Neural progenitor cell (in vitro differentiated cells): ENCODE measurements at regions not wholly inside any gene's neighbourhood (a gene's known extent, or its start where the extent isn't known, plus 50 kb on each side); places are given as distances from the start of the nearest gene placed in this dataset.

Experiments
- DNase-seq: peaks from one replicate; pipeline ENCODE4 v3.0.0-alpha.2; 2016; ENCODE audit warnings: low spot score
- H2AFZ ChIP-seq: fragments of 200-600 bp; sonication (generic); replicated peaks from 2 replicates; pipeline ENCODE4 v1.6.1; 2016; ENCODE audit warnings: antibody characterized with exemption
- H3F3A ChIP-seq: fragments of 200-600 bp; sonication (generic); 2 replicates; pipeline ENCODE4 v1.6.1; 2016; ENCODE audit warnings: antibody characterized with exemption, low read depth
- H3K27ac ChIP-seq: fragments of 200-600 bp; sonication (generic); 2 replicates; pipeline ENCODE4 v1.5.1; 2016; ENCODE audit warnings: mild to moderate bottlenecking
- H3K27me3 ChIP-seq: fragments of 200-600 bp; sonication (generic); 2 replicates; pipeline ENCODE4 v1.6.1; 2016; ENCODE audit warnings: mild to moderate bottlenecking, moderate library complexity
- H3K36me3 ChIP-seq: fragments of 200-600 bp; sonication (generic); 2 replicates; pipeline ENCODE4 v1.5.1; 2016
- H3K4me1 ChIP-seq: fragments of 200-600 bp; sonication (generic); 2 replicates; pipeline ENCODE4 v1.6.1; 2016; ENCODE audit warnings: mixed run types
- H3K4me2 ChIP-seq: fragments of 200-600 bp; sonication (generic); 2 replicates; pipeline ENCODE4 v1.6.1; 2016
- H3K4me3 ChIP-seq: fragments of 200-600 bp; sonication (generic); 2 replicates; pipeline ENCODE4 v1.5.1; 2016
- H3K79me2 ChIP-seq: fragments of 200-600 bp; sonication (generic); 2 replicates; pipeline ENCODE4 v1.6.1; 2016; ENCODE audit warnings: low read depth
- H3K9ac ChIP-seq: fragments of 200-600 bp; sonication (generic); 2 replicates; pipeline ENCODE4 v1.6.1; 2016
- H3K9me3 ChIP-seq: fragments of 200-600 bp; sonication (generic); 2 replicates; pipeline ENCODE4 v1.5.1; 2016; ENCODE audit warnings: low read depth
- H4K20me1 ChIP-seq: fragments of 200-600 bp; sonication (generic); 2 replicates; pipeline ENCODE4 v1.6.1; 2016; ENCODE audit warnings: low read depth
- H3K27ac Mint-ChIP-seq: 3 replicates; pipeline ENCODE4 v1.8.0; 2021; ENCODE audit warnings: mixed read lengths
- H3K27me3 Mint-ChIP-seq: 2 replicates; pipeline ENCODE4 v1.8.0; 2022; ENCODE audit warnings: low read depth, mild to moderate bottlenecking, inconsistent platforms, moderate library complexity, mixed read lengths; ENCODE audit not compliant: insufficient read depth
- H3K36me3 Mint-ChIP-seq: 3 replicates; pipeline ENCODE4 v1.8.0; 2021; ENCODE audit warnings: mixed read lengths
- H3K4me1 Mint-ChIP-seq: 3 replicates; pipeline ENCODE4 v1.8.0; 2021; ENCODE audit warnings: mixed read lengths
- H3K4me3 Mint-ChIP-seq: 3 replicates; pipeline ENCODE4 v1.8.0; 2021; ENCODE audit warnings: mild to moderate bottlenecking, moderate library complexity, mixed read lengths
- H3K9me3 Mint-ChIP-seq: 3 replicates; pipeline ENCODE4 v1.8.0; 2020; ENCODE audit warnings: mixed read lengths
- CTCF ChIP-seq: fragments of 200-600 bp; sonication (generic); IDR thresholded peaks from 2 replicates; pipeline ENCODE4 v1.5.1; 2017; ENCODE audit warnings: antibody characterized with exemption, mild to moderate bottlenecking
- EZH2 ChIP-seq: fragments of 200-600 bp; sonication (generic); IDR thresholded peaks from 2 replicates; pipeline ENCODE4 v1.6.1; 2017; ENCODE audit warnings: antibody characterized with exemption, mild to moderate bottlenecking, moderate library complexity
- EZH2phosphoT487 ChIP-seq: fragments of 200-600 bp; sonication (generic); IDR thresholded peaks from 2 replicates; pipeline ENCODE4 v1.6.1; 2017; ENCODE audit warnings: antibody characterized with exemption

GRCh38 chr4:86446996-86447395 is 87.1 kb upstream of the MAPK10 start:
- Histone ChIP-seq H3K27me3 (no peaks in the 10 kb centered on the region), H3K9ac (no peak overlapping the region), H3F3A (peaks cover 66% of the 10 kb centered on the region), H3K79me2 (no peaks in the 10 kb centered on the region), H3K9me3 (peaks cover 19% of the 10 kb centered on the region), H3K4me1 (peaks cover 53% of the 10 kb centered on the region), H2AFZ (no peak overlapping the region), H3K4me2 (no peak overlapping the region), H3K4me3 (no peak overlapping the region), H4K20me1 (no peaks in the 10 kb centered on the region), H3K36me3 (peaks cover 20% of the 10 kb centered on the region), H3K27ac (peak overlapping the region; percentile 56)
- DNase-seq, result no peak
- H3K27ac Mint-ChIP-seq, result no peak overlapping the region
- H3K4me3 Mint-ChIP-seq, result no peak overlapping the region
- no peaks in the 10 kb centered on the region for H3K27me3 Mint-ChIP-seq
- H3K4me1 Mint-ChIP-seq, result peaks cover 44% of the 10 kb centered on the region
- TF ChIP-seq EZH2phosphoT487 (no peak), CTCF (no peak), EZH2 (no peak)
- H3K9me3 Mint-ChIP-seq, result peaks cover 37% of the 10 kb centered on the region
- peaks cover 39% of the 10 kb centered on the region for H3K36me3 Mint-ChIP-seq

DNA sequence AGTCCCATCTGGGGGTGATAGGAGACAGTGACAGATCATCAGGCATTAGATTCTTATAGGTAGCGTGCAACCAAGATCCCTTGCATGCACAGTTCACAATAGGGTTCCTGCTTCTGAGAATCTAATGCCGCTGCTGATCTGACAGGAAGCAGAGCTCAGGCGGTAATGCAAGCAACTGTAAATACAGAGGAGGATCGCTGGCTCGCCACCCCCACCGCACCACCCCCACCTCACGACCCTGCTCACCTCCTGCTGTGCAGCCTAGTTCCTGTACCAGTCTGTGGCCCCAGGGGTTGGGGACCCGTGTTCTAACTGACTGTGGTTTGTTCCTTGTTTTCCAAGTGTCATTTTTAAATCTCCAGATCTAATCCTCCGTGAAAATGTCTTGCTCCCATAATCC is 89.0 kb upstream of the MAPK10 start:
- Histone ChIP-seq H3K27ac (peak overlapping the region; percentile 96), H3K4me1 (peaks cover 59% of the 10 kb centered on the region), H3K79me2 (peaks cover under 1% of the 10 kb centered on the region), H4K20me1 (no peaks in the 10 kb centered on the region), H3K9me3 (peaks cover 16% of the 10 kb centered on the region), H2AFZ (no peak overlapping the region), H3F3A (peaks cover 57% of the 10 kb centered on the region), H3K4me2 (peak overlapping the region; percentile 74), H3K36me3 (peaks cover 20% of the 10 kb centered on the region), H3K9ac (no peak overlapping the region), H3K27me3 (no peaks in the 10 kb centered on the region), H3K4me3 (no peak overlapping the region)
- H3K9me3 Mint-ChIP-seq, result peaks cover 33% of the 10 kb centered on the region
- peak overlapping the region; percentile 5 for H3K4me3 Mint-ChIP-seq
- TF ChIP-seq EZH2phosphoT487, result no peak
- no peak for TF ChIP-seq CTCF
- no peak for TF ChIP-seq EZH2
- H3K27ac Mint-ChIP-seq, result peak overlapping the region; percentile 1
- peaks cover 39% of the 10 kb centered on the region for H3K36me3 Mint-ChIP-seq
- H3K4me1 Mint-ChIP-seq, result peaks cover 44% of the 10 kb centered on the region
- DNase-seq, result no peak
- H3K27me3 Mint-ChIP-seq, result no peaks in the 10 kb centered on the region

GRCh38 chr4:86449746-86450588 is 90.1 kb upstream of the MAPK10 start:
- Mint-ChIP-seq H3K27me3 (peaks cover 4% of the 10 kb centered on the region), H3K4me1 (peaks cover 49% of the 10 kb centered on the region), H3K4me3 (no peak overlapping the region), H3K27ac (peak overlapping the region; percentile 38), H3K36me3 (peaks cover 39% of the 10 kb centered on the region), H3K9me3 (peaks cover 29% of the 10 kb centered on the region)
- Histone ChIP-seq H3K9ac (no peak overlapping the region), H3K36me3 (peaks cover 14% of the 10 kb centered on the region), H3K79me2 (peaks cover 9% of the 10 kb centered on the region), H3K4me3 (no peak overlapping the region), H4K20me1 (no peaks in the 10 kb centered on the region), H3K4me1 (peaks cover 69% of the 10 kb centered on the region), H3K27ac (peak overlapping the region; percentile 96), H2AFZ (peak overlapping the region; percentile 55), H3K4me2 (peak overlapping the region; percentile 74), H3K27me3 (no peaks in the 10 kb centered on the region), H3F3A (peaks cover 59% of the 10 kb centered on the region), H3K9me3 (peaks cover 7% of the 10 kb centered on the region)
- TF ChIP-seq EZH2phosphoT487, result no peak
- TF ChIP-seq EZH2, result no peak
- TF ChIP-seq CTCF, result no peak
- DNase-seq, result peak; percentile 13
